ENCODE measurements at regions not wholly inside any gene's neighbourhood (a gene's known extent, or its start where the extent isn't known, plus 50 kb on each side); places are given as distances from the start of the nearest gene placed in this dataset.

DNA sequence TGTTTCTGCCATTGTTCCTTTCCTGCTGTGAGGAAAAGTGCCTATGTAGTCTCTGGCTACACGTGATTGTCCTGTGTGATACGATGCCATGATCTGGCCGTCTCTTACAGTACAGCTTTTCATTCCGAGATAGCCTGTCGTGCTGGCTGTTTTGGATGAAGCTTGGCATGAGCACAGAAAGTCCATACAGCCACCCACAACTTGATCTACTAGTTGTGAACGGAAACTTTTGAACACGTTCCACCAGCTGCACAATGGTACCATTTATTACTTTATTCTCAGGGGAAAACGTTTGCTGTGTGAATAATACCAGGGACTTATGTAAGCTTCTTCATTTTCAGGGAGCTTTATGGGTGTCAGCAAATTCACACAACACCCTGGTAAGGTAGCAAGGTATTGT lies 217.6 kb upstream of the ANKRD55 start:
- TF ChIP-seq CTCF (optimal IDR thresholded peaks at IDR 0.05 in 1 of 3, IDR thresholded peaks at IDR 0.05 in 1 of 3, conservative IDR thresholded peaks at IDR 0.05 in 1 of 3; ENCODE audit: extremely low read depth in 1 of 3, insufficient read depth in 2 of 3, low read length in 3 of 3): no peak
- no peak for TF ChIP-seq EZH2 (IDR thresholded peaks at IDR 0.05; ENCODE audit: low read length)
